ENCODE measurements at regions not wholly inside any gene's neighbourhood (a gene's known extent, or its start where the extent isn't known, plus 50 kb on each side); places are given as distances from the start of the nearest gene placed in this dataset.

DNA sequence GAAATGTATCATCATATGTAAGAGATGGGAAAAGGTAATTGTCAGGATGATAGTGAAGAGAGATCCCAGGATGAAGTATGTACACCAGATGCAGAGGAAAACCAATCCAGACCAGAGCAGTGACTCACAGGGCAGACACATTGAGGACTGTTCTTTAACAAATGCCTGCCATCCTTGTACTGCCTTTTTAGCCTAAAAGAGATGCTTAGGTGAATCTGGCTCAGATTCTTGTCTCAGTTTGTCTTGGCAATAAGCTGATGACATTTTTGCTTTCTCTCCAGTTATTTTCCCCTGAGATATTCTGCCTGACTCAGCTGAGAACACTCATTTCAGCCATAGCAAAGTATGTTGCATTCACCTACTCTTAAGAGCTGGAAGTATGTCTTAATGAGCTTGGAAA is 405.3 kb upstream of the USP15 start:
- TF ChIP-seq, protein P1, sequence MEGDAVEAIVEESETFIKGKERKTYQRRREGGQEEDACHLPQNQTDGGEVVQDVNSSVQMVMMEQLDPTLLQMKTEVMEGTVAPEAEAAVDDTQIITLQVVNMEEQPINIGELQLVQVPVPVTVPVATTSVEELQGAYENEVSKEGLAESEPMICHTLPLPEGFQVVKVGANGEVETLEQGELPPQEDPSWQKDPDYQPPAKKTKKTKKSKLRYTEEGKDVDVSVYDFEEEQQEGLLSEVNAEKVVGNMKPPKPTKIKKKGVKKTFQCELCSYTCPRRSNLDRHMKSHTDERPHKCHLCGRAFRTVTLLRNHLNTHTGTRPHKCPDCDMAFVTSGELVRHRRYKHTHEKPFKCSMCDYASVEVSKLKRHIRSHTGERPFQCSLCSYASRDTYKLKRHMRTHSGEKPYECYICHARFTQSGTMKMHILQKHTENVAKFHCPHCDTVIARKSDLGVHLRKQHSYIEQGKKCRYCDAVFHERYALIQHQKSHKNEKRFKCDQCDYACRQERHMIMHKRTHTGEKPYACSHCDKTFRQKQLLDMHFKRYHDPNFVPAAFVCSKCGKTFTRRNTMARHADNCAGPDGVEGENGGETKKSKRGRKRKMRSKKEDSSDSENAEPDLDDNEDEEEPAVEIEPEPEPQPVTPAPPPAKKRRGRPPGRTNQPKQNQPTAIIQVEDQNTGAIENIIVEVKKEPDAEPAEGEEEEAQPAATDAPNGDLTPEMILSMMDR (IDR thresholded peaks at IDR 0.05) = no peak
- TF ChIP-seq POLR2A (IDR thresholded peaks at IDR 0.05) = no peak
